Choroid plexus epithelial cell (primary cell): ENCODE measurements at regions not wholly inside any gene's neighbourhood (a gene's known extent, or its start where the extent isn't known, plus 50 kb on each side); places are given as distances from the start of the nearest gene placed in this dataset.

Experiments
- DNase-seq: peaks from one replicate; pipeline ENCODE4 v3.0.0-alpha.2; 2010; ENCODE audit warnings: low read depth
- H3K4me3 ChIP-seq: 2 replicates; pipeline ENCODE4 v1.5.1; 2011; ENCODE audit warnings: low read depth, mild to moderate bottlenecking, control low read depth, low read length, moderate library complexity
- CTCF ChIP-seq: conservative IDR thresholded peaks from 2 replicates; pipeline ENCODE4 v1.5.1; 2011; ENCODE audit warnings: low read depth, mild to moderate bottlenecking, control low read depth, inconsistent platforms, low read length, moderate library complexity

- no peak for TF ChIP-seq CTCF
- H3K4me3 ChIP-seq = no peak overlapping the region
- no peak for DNase-seq
Measured at GRCh38 chr5:154140381-154140780, 50.2 kb upstream of the GALNT10 start.
